Osteoblast (primary cell): ENCODE measurements at regions not wholly inside any gene's neighbourhood (a gene's known extent, or its start where the extent isn't known, plus 50 kb on each side); places are given as distances from the start of the nearest gene placed in this dataset.

ENCODE experiments used
- DNase-seq: peaks from one replicate; pipeline ENCODE4 v3.0.0; 2011; ENCODE audit warnings: low spot score, mixed read lengths; ENCODE audit not compliant: insufficient read length; ENCODE audit errors: missing footprints
- H2AFZ ChIP-seq: 2 replicates; pipeline ENCODE4 v1.6.0; 2011; ENCODE audit warnings: mild to moderate bottlenecking, low read length
- H3K27ac ChIP-seq: 2 replicates; pipeline ENCODE4 v1.5.1; 2011; ENCODE audit warnings: mild to moderate bottlenecking, low read depth, low read length, moderate library complexity
- H3K27me3 ChIP-seq: 2 replicates; pipeline ENCODE4 v1.6.0; 2012; ENCODE audit warnings: mild to moderate bottlenecking, control low read depth, inconsistent platforms, low read length, moderate library complexity; ENCODE audit not compliant: insufficient read depth
- H3K36me3 ChIP-seq: 2 replicates; pipeline ENCODE4 v1.5.1; 2011; ENCODE audit warnings: mild to moderate bottlenecking, low read length, control low read depth, moderate library complexity; ENCODE audit not compliant: insufficient read depth
- H3K4me1 ChIP-seq: 2 replicates; pipeline ENCODE4 v1.5.1; 2011; ENCODE audit warnings: mild to moderate bottlenecking, low read length, control low read depth, moderate library complexity; ENCODE audit not compliant: insufficient read depth
- H3K4me2 ChIP-seq: 2 replicates; pipeline ENCODE4 v1.6.0; 2011; ENCODE audit warnings: mild to moderate bottlenecking, low read length; ENCODE audit not compliant: insufficient read depth
- H3K4me3 ChIP-seq: fragments of 200-600 bp; sonication (generic); 3 replicates; pipeline ENCODE4 v1.5.1; 2012; ENCODE audit warnings: mild to moderate bottlenecking, low read length, inconsistent platforms; ENCODE audit not compliant: insufficient read depth
- H3K79me2 ChIP-seq: 2 replicates; pipeline ENCODE4 v1.6.0; 2012; ENCODE audit warnings: mild to moderate bottlenecking, low read length, control low read depth, inconsistent platforms; ENCODE audit not compliant: insufficient read depth
- H3K9me3 ChIP-seq: 2 replicates; pipeline ENCODE4 v1.5.1; 2011; ENCODE audit warnings: low read depth, low read length, control low read depth
- H4K20me1 ChIP-seq: 2 replicates; pipeline ENCODE4 v1.6.0; 2012; ENCODE audit warnings: mild to moderate bottlenecking, low read length, control low read depth; ENCODE audit not compliant: insufficient read depth
- CTCF ChIP-seq: IDR thresholded peaks from 2 replicates; pipeline ENCODE4 v1.5.1; 2011; ENCODE audit warnings: mild to moderate bottlenecking, low read depth, low read length, moderate library complexity; ENCODE audit errors: extremely low read depth

- H3K27ac ChIP-seq = no peak overlapping the region
- H3K4me2 ChIP-seq = no peak overlapping the region
- H4K20me1 ChIP-seq = no peaks in the 10 kb centered on the region
- H3K4me1 ChIP-seq = no peaks in the 10 kb centered on the region
- no peaks in the 10 kb centered on the region for H3K36me3 ChIP-seq
- no peak overlapping the region for H3K4me3 ChIP-seq
- H2AFZ ChIP-seq = no peak overlapping the region
- no peak for DNase-seq
- no peak for TF ChIP-seq CTCF
- H3K79me2 ChIP-seq = no peaks in the 10 kb centered on the region
- H3K27me3 ChIP-seq = peaks cover 19% of the 10 kb centered on the region
- H3K9me3 ChIP-seq = no peaks in the 10 kb centered on the region
Observed at GRCh38 chr2:238561230-238561629, 134.5 kb downstream of the ASB1 start.

- no peaks in the 10 kb centered on the region for H3K9me3 ChIP-seq
- no peaks in the 10 kb centered on the region for H3K36me3 ChIP-seq
- TF ChIP-seq CTCF = no peak
- no peaks in the 10 kb centered on the region for H4K20me1 ChIP-seq
- no peak overlapping the region for H3K4me3 ChIP-seq
- no peaks in the 10 kb centered on the region for H3K4me1 ChIP-seq
- H3K27me3 ChIP-seq = peaks cover 19% of the 10 kb centered on the region
- no peak overlapping the region for H3K4me2 ChIP-seq
- DNase-seq = no peak
- H3K79me2 ChIP-seq = no peaks in the 10 kb centered on the region
- no peak overlapping the region for H3K27ac ChIP-seq
- no peak overlapping the region for H2AFZ ChIP-seq
Observed at GRCh38 chr2:238562446-238562845, 135.7 kb downstream of the ASB1 start.

GRCh38 chr2:238563551-238563950 is 136.8 kb downstream of the ASB1 start:
- H3K36me3 ChIP-seq = no peaks in the 10 kb centered on the region
- no peak for DNase-seq
- H3K27ac ChIP-seq = no peak overlapping the region
- H3K4me3 ChIP-seq = no peak overlapping the region
- no peaks in the 10 kb centered on the region for H4K20me1 ChIP-seq
- H3K4me2 ChIP-seq = no peak overlapping the region
- no peak for TF ChIP-seq CTCF
- no peak overlapping the region for H2AFZ ChIP-seq
- peaks cover 23% of the 10 kb centered on the region for H3K27me3 ChIP-seq
- no peaks in the 10 kb centered on the region for H3K79me2 ChIP-seq
- H3K9me3 ChIP-seq = no peaks in the 10 kb centered on the region
- H3K4me1 ChIP-seq = no peaks in the 10 kb centered on the region

- H3K4me2 ChIP-seq = no peak overlapping the region
- peaks cover 32% of the 10 kb centered on the region for H3K27me3 ChIP-seq
- no peak for TF ChIP-seq CTCF
- H2AFZ ChIP-seq = no peak overlapping the region
- H3K4me1 ChIP-seq = no peaks in the 10 kb centered on the region
- H3K36me3 ChIP-seq = no peaks in the 10 kb centered on the region
- H3K9me3 ChIP-seq = no peaks in the 10 kb centered on the region
- no peak overlapping the region for H3K27ac ChIP-seq
- H3K4me3 ChIP-seq = no peak overlapping the region
- no peaks in the 10 kb centered on the region for H4K20me1 ChIP-seq
- no peaks in the 10 kb centered on the region for H3K79me2 ChIP-seq
- DNase-seq = no peak
Observed at GRCh38 chr2:238564286-238564920, 137.7 kb downstream of the ASB1 start.
